ENCODE measurements at regions not wholly inside any gene's neighbourhood (a gene's known extent, or its start where the extent isn't known, plus 50 kb on each side); places are given as distances from the start of the nearest gene placed in this dataset.
A peak's percentile ranks its signal among the peaks of the same experiment; 100 is the strongest.

- Mint-ChIP-seq H3K27me3 (peaks cover 6 to 9% of the 10 kb centered on the region in 2 donors), H3K27ac (no peak overlapping the region), H3K9me3 (peaks cover 0 to 2% (median 0%) of the 10 kb centered on the region in 8 donors), H3K4me3 (no peak overlapping the region), H3K36me3 (no peaks in the 10 kb centered on the region), H3K4me1 (no peaks in the 10 kb centered on the region)
- no peaks in the 10 kb centered on the region for H3K36me3 ChIP-seq (ENCODE audit: insufficient read depth, low read length)
- DNase-seq: no peak
- no peak overlapping the region for H3K27ac ChIP-seq (ENCODE audit: low read depth, low read length)
- no peak overlapping the region for H3K4me3 ChIP-seq (ENCODE audit: low read length in 2 of 2)
- H3K4me1 ChIP-seq (ENCODE audit: insufficient read depth, low read length): no peaks in the 10 kb centered on the region
- intact Hi-C loops (cut with micrococcal nuclease): no loop called here
- H3K9me3 ChIP-seq (ENCODE audit: control insufficient read depth in 1 of 2, low read length in 2 of 2): no peaks in the 10 kb centered on the region
- ChIA-PET CTCF (ENCODE audit: partially characterized antibody) (no interaction called here), POLR2A (ENCODE audit: partially characterized antibody) (no interaction called here)
- no peaks in the 10 kb centered on the region for H3K27me3 ChIP-seq (ENCODE audit: insufficient read depth, low read length)
Measured at GRCh38 chr5:86929123-86929766, 311.5 kb downstream of the COX7C start.

- Mint-ChIP-seq H3K27me3 (peaks cover 8 to 9% of the 10 kb centered on the region in 2 donors), H3K27ac (no peak overlapping the region), H3K36me3 (no peaks in the 10 kb centered on the region), H3K4me1 (no peaks in the 10 kb centered on the region), H3K9me3 (no peaks in the 10 kb centered on the region), H3K4me3 (no peak overlapping the region)
- no peak overlapping the region for H3K27ac ChIP-seq (ENCODE audit: low read depth, low read length)
- no peaks in the 10 kb centered on the region for H3K4me1 ChIP-seq (ENCODE audit: insufficient read depth, low read length)
- DNase-seq: no peak
- no peaks in the 10 kb centered on the region for H3K27me3 ChIP-seq (ENCODE audit: insufficient read depth, low read length)
- no peaks in the 10 kb centered on the region for H3K36me3 ChIP-seq (ENCODE audit: insufficient read depth, low read length)
- no peaks in the 10 kb centered on the region for H3K9me3 ChIP-seq (ENCODE audit: control insufficient read depth in 1 of 2, low read length in 2 of 2)
- CTCF ChIA-PET (ENCODE audit: partially characterized antibody): no interaction called here
- POLR2A ChIA-PET (ENCODE audit: partially characterized antibody): no interaction called here
- no peak overlapping the region for H3K4me3 ChIP-seq (ENCODE audit: low read length in 2 of 2)
- intact Hi-C loops (cut with micrococcal nuclease): no loop called here
Measured at GRCh38 chr5:86951761-86952160, 315.9 kb upstream of the RASA1 start.

GRCh38 chr5:86964889-86965288, 302.8 kb upstream of the RASA1 start:
- H3K27me3 Mint-ChIP-seq: peaks cover 2% of the 10 kb centered on the region in 2 donors
- H3K36me3 Mint-ChIP-seq: no peaks in the 10 kb centered on the region
- H3K4me3 Mint-ChIP-seq: no peak overlapping the region
- no peaks in the 10 kb centered on the region for H3K4me1 Mint-ChIP-seq
- Histone ChIP-seq H3K36me3 (ENCODE audit: insufficient read depth, low read length) (no peaks in the 10 kb centered on the region), H3K27me3 (ENCODE audit: insufficient read depth, low read length) (no peaks in the 10 kb centered on the region), H3K9me3 (ENCODE audit: control insufficient read depth in 1 of 2, low read length in 2 of 2) (no peaks in the 10 kb centered on the region), H3K27ac (ENCODE audit: low read depth, low read length) (no peak overlapping the region), H3K4me1 (ENCODE audit: insufficient read depth, low read length) (no peaks in the 10 kb centered on the region), H3K4me3 (ENCODE audit: low read length in 2 of 2) (no peak overlapping the region)
- no peak overlapping the region for H3K27ac Mint-ChIP-seq
- no peak for DNase-seq
- no peaks in the 10 kb centered on the region for H3K9me3 Mint-ChIP-seq
- intact Hi-C loops (cut with micrococcal nuclease): no loop called here
- ChIA-PET CTCF (ENCODE audit: partially characterized antibody) (no interaction called here), POLR2A (ENCODE audit: partially characterized antibody) (no interaction called here)

GRCh38 chr5:86968301-86968753, 299.4 kb upstream of the RASA1 start:
- Mint-ChIP-seq H3K9me3 (no peaks in the 10 kb centered on the region), H3K27me3 (peaks cover 2 to 5% of the 10 kb centered on the region in 2 donors), H3K36me3 (no peaks in the 10 kb centered on the region), H3K4me1 (peaks cover 0 to 10% (median 5%) of the 10 kb centered on the region in 4 donors), H3K4me3 (no peak overlapping the region), H3K27ac (peak overlapping the region in 1 of 7 donors; percentile 24)
- H3K27me3 ChIP-seq (ENCODE audit: insufficient read depth, low read length): no peaks in the 10 kb centered on the region
- no peak overlapping the region for H3K27ac ChIP-seq (ENCODE audit: low read depth, low read length)
- no peaks in the 10 kb centered on the region for H3K9me3 ChIP-seq (ENCODE audit: control insufficient read depth in 1 of 2, low read length in 2 of 2)
- intact Hi-C loops (cut with micrococcal nuclease): loop anchor here (1.0 kb wide), 1 partner anchor 88 kb away; no protein-coding TSS in a partner anchor
- no peaks in the 10 kb centered on the region for H3K36me3 ChIP-seq (ENCODE audit: insufficient read depth, low read length)
- DNase-seq: peak in 4 of 5 donors; percentile 21 to 25 (median 24)
- POLR2A ChIA-PET (ENCODE audit: partially characterized antibody): no interaction called here
- CTCF ChIA-PET (ENCODE audit: partially characterized antibody): interaction anchor here (0.7 to 4.5 kb wide), 5 partner anchors 18 to 432 kb away, joined by 3 to 22 read pairs (median 4); no protein-coding TSS in a partner anchor
- no peaks in the 10 kb centered on the region for H3K4me1 ChIP-seq (ENCODE audit: insufficient read depth, low read length)
- H3K4me3 ChIP-seq (ENCODE audit: low read length in 2 of 2): no peak overlapping the region

GRCh38 chr5:86970361-86970760, 297.3 kb upstream of the RASA1 start:
- H3K36me3 ChIP-seq (ENCODE audit: insufficient read depth, low read length): no peaks in the 10 kb centered on the region
- intact Hi-C loops (cut with micrococcal nuclease): loop anchor here (2.0 kb wide), 1 partner anchor 370 kb away; no protein-coding TSS in a partner anchor
- ChIA-PET CTCF (ENCODE audit: partially characterized antibody) (interaction anchor here (0.9 to 4.5 kb wide), 6 partner anchors 9 to 430 kb away, joined by 3 to 22 read pairs (median 4); no protein-coding TSS in a partner anchor), POLR2A (ENCODE audit: partially characterized antibody) (no interaction called here)
- Mint-ChIP-seq H3K9me3 (no peaks in the 10 kb centered on the region), H3K36me3 (no peaks in the 10 kb centered on the region), H3K27me3 (peaks cover 2 to 5% of the 10 kb centered on the region in 2 donors), H3K4me3 (no peak overlapping the region), H3K27ac (no peak overlapping the region), H3K4me1 (peaks cover 0 to 10% (median 5%) of the 10 kb centered on the region in 4 donors)
- no peaks in the 10 kb centered on the region for H3K9me3 ChIP-seq (ENCODE audit: control insufficient read depth in 1 of 2, low read length in 2 of 2)
- H3K4me1 ChIP-seq (ENCODE audit: insufficient read depth, low read length): no peaks in the 10 kb centered on the region
- no peak for DNase-seq
- H3K27me3 ChIP-seq (ENCODE audit: insufficient read depth, low read length): no peaks in the 10 kb centered on the region
- H3K27ac ChIP-seq (ENCODE audit: low read depth, low read length): no peak overlapping the region
- no peak overlapping the region for H3K4me3 ChIP-seq (ENCODE audit: low read length in 2 of 2)

GRCh38 chr5:86971034-86971571, 296.6 kb upstream of the RASA1 start:
- ChIA-PET CTCF (ENCODE audit: partially characterized antibody) (interaction anchor here (1.5 to 4.5 kb wide), 2 partner anchors 91 to 430 kb away, joined by 13 to 22 read pairs; no protein-coding TSS in a partner anchor), POLR2A (ENCODE audit: partially characterized antibody) (no interaction called here)
- Mint-ChIP-seq H3K4me3 (peak overlapping the region in 4 of 8 donors; percentile 44 to 63 (median 54)), H3K27ac (no peak overlapping the region), H3K27me3 (peaks cover 2 to 5% of the 10 kb centered on the region in 2 donors), H3K4me1 (peaks cover 0 to 10% (median 6%) of the 10 kb centered on the region in 4 donors), H3K9me3 (no peaks in the 10 kb centered on the region), H3K36me3 (no peaks in the 10 kb centered on the region)
- H3K4me1 ChIP-seq (ENCODE audit: insufficient read depth, low read length): no peaks in the 10 kb centered on the region
- no peaks in the 10 kb centered on the region for H3K36me3 ChIP-seq (ENCODE audit: insufficient read depth, low read length)
- no peak overlapping the region for H3K27ac ChIP-seq (ENCODE audit: low read depth, low read length)
- no peak overlapping the region for H3K4me3 ChIP-seq (ENCODE audit: low read length in 2 of 2)
- DNase-seq: peak in 3 of 5 donors; percentile 10 to 15 (median 14)
- H3K9me3 ChIP-seq (ENCODE audit: control insufficient read depth in 1 of 2, low read length in 2 of 2): no peaks in the 10 kb centered on the region
- H3K27me3 ChIP-seq (ENCODE audit: insufficient read depth, low read length): no peaks in the 10 kb centered on the region
- intact Hi-C loops (cut with micrococcal nuclease): loop anchor here (1.0 to 2.0 kb wide), 2 partner anchors 370 to 429 kb away; no protein-coding TSS in a partner anchor

GRCh38 chr5:86974955-86975354, 292.7 kb upstream of the RASA1 start:
- intact Hi-C loops (cut with micrococcal nuclease): no loop called here

More at GRCh38 chr5:86974955-86975354, 292.7 kb upstream of the RASA1 start:
- H3K4me1 Mint-ChIP-seq: peaks cover 0 to 10% (median 6%) of the 10 kb centered on the region in 4 donors
- Histone ChIP-seq H3K27me3 (ENCODE audit: insufficient read depth, low read length) (no peaks in the 10 kb centered on the region), H3K4me3 (ENCODE audit: low read length in 2 of 2) (no peak overlapping the region), H3K27ac (ENCODE audit: low read depth, low read length) (no peak overlapping the region), H3K4me1 (ENCODE audit: insufficient read depth, low read length) (no peaks in the 10 kb centered on the region), H3K9me3 (ENCODE audit: control insufficient read depth in 1 of 2, low read length in 2 of 2) (no peaks in the 10 kb centered on the region), H3K36me3 (ENCODE audit: insufficient read depth, low read length) (no peaks in the 10 kb centered on the region)
- H3K27ac Mint-ChIP-seq: no peak overlapping the region
- H3K36me3 Mint-ChIP-seq: no peaks in the 10 kb centered on the region
- CTCF ChIA-PET (ENCODE audit: partially characterized antibody): interaction anchor here (1.2 kb wide), 1 partner anchor 12 kb away, joined by 4 read pairs; no protein-coding TSS in a partner anchor
- no peaks in the 10 kb centered on the region for H3K9me3 Mint-ChIP-seq
- DNase-seq: no peak
- POLR2A ChIA-PET (ENCODE audit: partially characterized antibody): no interaction called here
- no peak overlapping the region for H3K4me3 Mint-ChIP-seq
- peaks cover 8 to 11% of the 10 kb centered on the region in 2 donors for H3K27me3 Mint-ChIP-seq

Measured in CD4-positive, alpha-beta memory T cell (primary cell).